H1 (cell line): ENCODE measurements at regions not wholly inside any gene's neighbourhood (a gene's known extent, or its start where the extent isn't known, plus 50 kb on each side); places are given as distances from the start of the nearest gene placed in this dataset.

Experiments
- CBX5 ChIP-seq: fragments of 300-800, 300-1000 bp; sonication (generic); IDR thresholded peaks from 2 replicates; pipeline ENCODE4 v1.7.1; 2016; ENCODE audit warnings: antibody characterized with exemption, low read length, low read depth
- FOSL1 ChIP-seq: IDR thresholded peaks from 2 replicates; pipeline ENCODE4 v1.6.1; 2011; ENCODE audit warnings: mild to moderate bottlenecking, low read depth, low read length, moderate library complexity; ENCODE audit not compliant: insufficient read depth
- JUN ChIP-seq: IDR thresholded peaks from 2 replicates; pipeline ENCODE4 v1.6.1; 2011; ENCODE audit warnings: low read depth, mild to moderate bottlenecking, improper control_type of control experiment, low read length
- RAD21 ChIP-seq, 2 experiments: IDR thresholded peaks in 1 of 2; conservative IDR thresholded peaks in 1 of 2; 2 replicates each; pipeline ENCODE4 v1.6.1; 2011; ENCODE audit warnings: low read depth in 2 of 2, low read length in 2 of 2, improper control_type of control experiment in 1 of 2, inconsistent platforms in 1 of 2, mild to moderate bottlenecking in 1 of 2, moderate library complexity in 1 of 2

DNA sequence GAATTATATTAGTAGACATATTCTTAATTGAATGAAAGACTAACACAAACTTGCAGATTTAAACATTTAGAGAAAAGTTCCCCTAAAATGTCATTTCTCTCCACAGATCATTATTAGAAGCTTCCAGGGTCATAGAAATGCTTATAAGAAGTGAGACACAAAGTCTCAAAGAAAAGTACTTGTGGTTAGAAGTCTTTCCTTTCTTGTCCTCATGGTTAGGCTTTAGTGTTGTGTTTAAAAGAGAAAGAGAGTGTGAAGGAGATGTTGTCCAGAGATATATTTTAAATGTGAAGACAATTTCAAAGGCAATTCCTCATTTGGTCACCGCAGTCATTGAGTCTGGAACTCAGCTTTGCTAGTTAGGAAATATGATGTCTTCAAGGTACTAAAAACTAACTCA lies 230.4 kb upstream of the ARPP21 start (continued):
- TF ChIP-seq RAD21 (IDR thresholded peaks at IDR 0.05 in 1 of 2, conservative IDR thresholded peaks at IDR 0.05 in 1 of 2; ENCODE audit: low read depth in 2 of 2, low read length in 2 of 2) (no peak), FOSL1 (no peak), JUN (no peak), CBX5 (no peak)
